LHCN-M2 (cell line): ENCODE measurements at regions not wholly inside any gene's neighbourhood (a gene's known extent, or its start where the extent isn't known, plus 50 kb on each side); places are given as distances from the start of the nearest gene placed in this dataset.
"Not testable (repeated sequence)": the region's sequence is repeated elsewhere in the genome, so short reads cannot be mapped to it uniquely, and the experiment has no call there.

Source experiments
- DNase-seq: peaks from one replicate; pipeline ENCODE4 v3.0.0-alpha.2; 2012; ENCODE audit warnings: low read depth

GRCh38 chr20:19834287-19834686, 76.2 kb downstream of the RIN2 start:
- DNase-seq: no peak

GRCh38 chr20:19834783-19835182, 76.7 kb downstream of the RIN2 start:
- DNase-seq: no peak

- no peak for DNase-seq
These were observed 77.6 kb downstream of the RIN2 start for GRCh38 chr20:19835533-19836222.

- DNase-seq: no peak
These were observed 80.4 kb downstream of the RIN2 start for GRCh38 chr20:19838468-19838867.

- no peak for DNase-seq
These were observed 81.0 kb downstream of the RIN2 start for GRCh38 chr20:19839053-19839452.

GRCh38 chr20:19840111-19840710, 82.2 kb downstream of the RIN2 start:
- DNase-seq: no peak

GRCh38 chr20:19841740-19842139, 83.7 kb downstream of the RIN2 start:
- no peak for DNase-seq

GRCh38 chr20:19844850-19845249, 86.8 kb downstream of the RIN2 start:
- DNase-seq: not testable (repeated sequence)

- DNase-seq: no peak
These were observed 89.3 kb downstream of the RIN2 start for GRCh38 chr20:19847383-19847782.

- DNase-seq: no peak
These were observed 91.5 kb downstream of the RIN2 start for GRCh38 chr20:19849341-19850197.

GRCh38 chr20:19850198-19850533, 92.1 kb downstream of the RIN2 start:
- peak; percentile 80 for DNase-seq

- DNase-seq: no peak
These were observed 93.8 kb downstream of the RIN2 start for GRCh38 chr20:19851861-19852260.

GRCh38 chr20:19855416-19855815, 97.4 kb downstream of the RIN2 start:
- no peak for DNase-seq

- peak; percentile 42 for DNase-seq
These were observed 100.7 kb downstream of the RIN2 start for GRCh38 chr20:19858466-19859371.

- DNase-seq: no peak
These were observed 101.4 kb downstream of the RIN2 start for GRCh38 chr20:19859444-19859843.

- no peak for DNase-seq
These were observed 102.7 kb downstream of the RIN2 start for GRCh38 chr20:19860737-19861136.

- no peak for DNase-seq
These were observed 103.2 kb downstream of the RIN2 start for GRCh38 chr20:19861147-19861759.

- DNase-seq: peak; percentile 71
These were observed 106.1 kb downstream of the RIN2 start for GRCh38 chr20:19864130-19864529.

- DNase-seq: no peak
These were observed 108.0 kb downstream of the RIN2 start for GRCh38 chr20:19866070-19866469.

GRCh38 chr20:19867074-19867473, 109.0 kb downstream of the RIN2 start:
- peak; percentile 57 for DNase-seq

- DNase-seq: no peak
These were observed 109.9 kb downstream of the RIN2 start for GRCh38 chr20:19867940-19868371.
